ENCODE measurements at regions not wholly inside any gene's neighbourhood (a gene's known extent, or its start where the extent isn't known, plus 50 kb on each side); places are given as distances from the start of the nearest gene placed in this dataset.

DNA sequence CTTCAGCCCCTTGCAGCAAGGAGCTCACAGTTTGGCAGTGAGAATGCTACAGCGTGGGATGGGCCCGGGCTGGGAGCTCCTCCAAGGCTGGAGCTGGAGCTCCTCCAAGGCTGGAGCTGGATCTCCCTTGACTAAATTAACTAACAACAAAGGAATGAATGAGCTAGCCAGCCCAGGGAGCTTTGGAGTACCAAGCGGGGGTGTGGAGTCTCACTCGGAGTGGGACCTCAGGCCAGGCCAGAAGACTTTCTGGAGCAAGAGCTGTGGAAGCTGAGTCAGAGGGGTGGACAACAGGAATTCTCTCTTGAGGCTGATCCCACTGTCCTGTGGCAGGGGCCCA, 244.7 kb upstream of the HS6ST1 start:
- Histone ChIP-seq H3K4me1 (ENCODE audit: insufficient read depth, low read length) (peaks cover 2% of the 10 kb centered on the region; the same call in 1 of the 2 replicates), H3K9ac (ENCODE audit: low read depth, low read length) (no peak overlapping the region), H3K36me3 (ENCODE audit: insufficient read depth, low read depth, low read length) (no peaks in the 10 kb centered on the region), H3K27ac (ENCODE audit: low read length) (no peak overlapping the region), H3K9me3 (ENCODE audit: insufficient read depth, low read depth, low read length) (no peaks in the 10 kb centered on the region), H3K27me3 (ENCODE audit: insufficient read depth, low read length) (no peaks in the 10 kb centered on the region), H3K4me3 (ENCODE audit: low read length) (no peak overlapping the region)

DNA sequence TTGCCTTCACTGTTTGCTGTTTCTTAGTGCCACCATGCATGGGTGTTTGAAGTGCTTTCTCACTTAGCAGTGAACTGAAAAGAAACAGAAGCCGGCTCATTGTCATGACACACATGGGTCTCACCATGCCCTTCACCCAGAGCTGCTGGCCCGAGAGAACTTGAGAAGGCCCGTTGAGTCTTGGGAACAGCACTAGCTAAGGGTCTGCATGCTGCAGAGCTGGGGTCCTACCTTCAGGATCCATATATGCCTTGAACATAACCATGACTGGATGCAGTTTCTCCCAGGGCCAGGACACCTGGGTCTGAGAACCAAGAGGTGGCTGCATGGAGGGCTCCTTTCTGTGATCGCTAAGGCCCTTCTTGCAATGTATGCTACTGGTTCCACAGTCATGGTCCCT, 245.5 kb upstream of the HS6ST1 start:
- H3K36me3 ChIP-seq (ENCODE audit: insufficient read depth, low read depth, low read length) = no peaks in the 10 kb centered on the region
- H3K4me3 ChIP-seq (ENCODE audit: low read length) = no peak overlapping the region
- peaks cover 6% of the 10 kb centered on the region; the same call in 1 of the 2 replicates for H3K4me1 ChIP-seq (ENCODE audit: insufficient read depth, low read length)
- H3K27ac ChIP-seq (ENCODE audit: low read length) = no peak overlapping the region
- H3K9me3 ChIP-seq (ENCODE audit: insufficient read depth, low read depth, low read length) = no peaks in the 10 kb centered on the region
- no peak overlapping the region for H3K9ac ChIP-seq (ENCODE audit: low read depth, low read length)
- no peaks in the 10 kb centered on the region for H3K27me3 ChIP-seq (ENCODE audit: insufficient read depth, low read length)

DNA sequence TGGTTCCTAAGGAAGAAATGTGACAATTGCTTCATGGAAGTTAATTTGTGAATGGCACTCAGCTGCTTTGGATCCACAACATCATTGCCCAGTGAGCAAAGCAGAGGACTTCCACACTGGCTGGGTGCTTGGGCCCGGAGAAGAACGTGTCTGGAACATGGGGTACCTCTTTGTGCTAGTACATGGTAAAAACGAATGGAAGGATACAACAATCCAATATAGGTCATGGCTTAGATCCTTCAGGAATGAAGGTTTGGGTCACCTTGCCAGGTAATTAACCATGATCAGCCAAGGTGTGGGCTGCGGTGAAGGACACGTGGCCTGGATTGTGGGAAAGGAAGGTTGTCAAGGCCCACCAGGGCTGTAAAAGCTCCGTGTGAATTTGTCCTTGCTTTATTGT, 245.9 kb upstream of the HS6ST1 start:
- H3K36me3 ChIP-seq (ENCODE audit: insufficient read depth, low read depth, low read length) = no peaks in the 10 kb centered on the region
- peaks cover 6% of the 10 kb centered on the region; the same call in 1 of the 2 replicates for H3K4me1 ChIP-seq (ENCODE audit: insufficient read depth, low read length)
- no peak overlapping the region for H3K9ac ChIP-seq (ENCODE audit: low read depth, low read length)
- no peak overlapping the region for H3K27ac ChIP-seq (ENCODE audit: low read length)
- no peak overlapping the region for H3K4me3 ChIP-seq (ENCODE audit: low read length)
- H3K9me3 ChIP-seq (ENCODE audit: insufficient read depth, low read depth, low read length) = no peaks in the 10 kb centered on the region
- H3K27me3 ChIP-seq (ENCODE audit: insufficient read depth, low read length) = no peaks in the 10 kb centered on the region

DNA sequence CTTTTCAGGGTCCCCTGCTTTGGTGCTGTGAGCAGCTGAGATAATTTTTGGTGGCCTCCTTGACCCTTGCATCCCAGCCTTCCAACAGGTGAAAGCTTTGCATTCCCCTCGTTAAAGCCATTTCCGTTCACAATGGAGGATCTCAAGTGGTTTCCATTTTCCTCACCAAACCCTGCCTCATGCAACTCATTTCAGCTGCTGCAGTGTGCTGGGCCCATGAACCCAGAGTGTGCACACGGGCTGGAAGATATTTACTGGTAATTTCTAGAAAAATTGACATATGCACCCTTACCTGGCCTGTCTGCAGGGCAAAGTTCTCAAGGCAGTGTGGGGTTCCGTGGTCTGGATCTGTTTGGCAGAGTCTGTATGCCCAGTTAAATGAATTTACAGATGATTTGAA, 246.8 kb upstream of the HS6ST1 start:
- no peaks in the 10 kb centered on the region for H3K36me3 ChIP-seq (ENCODE audit: insufficient read depth, low read depth, low read length)
- peaks cover 6% of the 10 kb centered on the region; the same call in 1 of the 2 replicates for H3K4me1 ChIP-seq (ENCODE audit: insufficient read depth, low read length)
- H3K4me3 ChIP-seq (ENCODE audit: low read length) = no peak overlapping the region
- no peaks in the 10 kb centered on the region for H3K27me3 ChIP-seq (ENCODE audit: insufficient read depth, low read length)
- no peaks in the 10 kb centered on the region for H3K9me3 ChIP-seq (ENCODE audit: insufficient read depth, low read depth, low read length)
- H3K9ac ChIP-seq (ENCODE audit: low read depth, low read length) = no peak overlapping the region
- no peak overlapping the region for H3K27ac ChIP-seq (ENCODE audit: low read length)

DNA sequence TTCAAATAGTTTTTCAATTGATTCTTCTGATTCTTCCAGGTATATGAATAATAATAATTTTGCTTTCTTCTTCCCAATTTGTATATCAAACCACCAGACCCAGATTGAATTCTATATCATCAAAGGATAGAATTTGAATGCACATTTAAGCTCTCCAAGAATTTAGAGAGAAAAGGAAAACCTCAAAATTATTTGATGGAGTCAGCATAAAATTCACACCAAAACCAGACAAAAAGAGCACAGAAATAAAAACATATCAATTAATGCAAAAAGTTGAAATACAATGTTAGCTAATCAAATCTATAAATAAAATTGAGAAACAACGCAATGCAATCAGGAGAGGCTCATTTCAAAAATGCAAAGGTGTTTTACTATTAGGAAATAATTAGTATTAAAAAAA, 248.0 kb upstream of the HS6ST1 start:
- Histone ChIP-seq H3K27ac (ENCODE audit: low read length) (no peak overlapping the region), H3K36me3 (ENCODE audit: insufficient read depth, low read depth, low read length) (no peaks in the 10 kb centered on the region), H3K4me3 (ENCODE audit: low read length) (no peak overlapping the region), H3K9ac (ENCODE audit: low read depth, low read length) (no peak overlapping the region), H3K27me3 (ENCODE audit: insufficient read depth, low read length) (no peaks in the 10 kb centered on the region), H3K4me1 (ENCODE audit: insufficient read depth, low read length) (peaks cover 6% of the 10 kb centered on the region; the same call in 1 of the 2 replicates), H3K9me3 (ENCODE audit: insufficient read depth, low read depth, low read length) (no peaks in the 10 kb centered on the region)

DNA sequence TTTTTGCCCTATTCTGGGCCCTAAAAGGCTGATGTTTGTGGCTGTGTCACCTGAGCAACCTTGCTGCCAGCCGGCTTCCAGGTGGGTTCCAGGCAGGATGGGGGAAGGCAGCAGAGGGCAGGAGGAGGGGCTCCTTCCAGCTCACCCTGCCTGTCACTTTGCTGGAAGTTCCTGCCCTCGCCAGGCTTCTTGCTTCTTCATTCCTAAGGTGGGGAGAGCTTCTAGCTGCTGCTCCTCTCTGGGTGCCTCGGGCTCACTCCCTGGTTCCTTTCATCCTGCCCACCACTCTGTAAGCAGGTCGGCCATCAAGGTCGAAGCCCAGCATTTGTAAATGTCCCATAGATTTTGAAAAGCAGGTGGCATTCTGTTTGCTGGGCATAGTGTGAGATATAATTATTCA, 249.4 kb upstream of the HS6ST1 start:
- H3K4me3 ChIP-seq (ENCODE audit: low read length) = no peak overlapping the region
- no peaks in the 10 kb centered on the region for H3K27me3 ChIP-seq (ENCODE audit: insufficient read depth, low read length)
- no peaks in the 10 kb centered on the region for H3K9me3 ChIP-seq (ENCODE audit: insufficient read depth, low read depth, low read length)
- H3K36me3 ChIP-seq (ENCODE audit: insufficient read depth, low read depth, low read length) = no peaks in the 10 kb centered on the region
- H3K4me1 ChIP-seq (ENCODE audit: insufficient read depth, low read length) = peaks cover 6% of the 10 kb centered on the region; the same call in 1 of the 2 replicates
- H3K27ac ChIP-seq (ENCODE audit: low read length) = no peak overlapping the region
- H3K9ac ChIP-seq (ENCODE audit: low read depth, low read length) = no peak overlapping the region

DNA sequence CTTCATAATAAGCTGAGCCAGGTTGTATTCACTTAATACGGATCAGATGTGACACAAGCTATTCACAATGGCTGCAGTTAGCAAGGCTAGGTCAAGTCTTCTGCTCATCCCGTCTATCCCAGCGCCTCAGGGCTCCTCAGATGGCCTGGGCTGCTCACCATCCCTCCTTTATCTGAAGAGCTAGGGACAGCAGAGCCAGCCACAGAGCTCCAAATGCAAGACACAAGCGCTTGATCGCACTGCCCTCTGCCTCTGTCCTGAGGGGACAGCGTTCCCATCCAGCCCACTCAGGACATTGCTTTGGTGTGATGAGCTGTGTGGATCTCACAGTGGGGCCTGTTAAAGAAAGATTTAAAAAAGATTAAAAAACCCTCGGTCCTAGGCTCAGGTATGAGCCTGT, 254.4 kb upstream of the HS6ST1 start:
- H3K4me3 ChIP-seq (ENCODE audit: low read length) = no peak overlapping the region

DNA sequence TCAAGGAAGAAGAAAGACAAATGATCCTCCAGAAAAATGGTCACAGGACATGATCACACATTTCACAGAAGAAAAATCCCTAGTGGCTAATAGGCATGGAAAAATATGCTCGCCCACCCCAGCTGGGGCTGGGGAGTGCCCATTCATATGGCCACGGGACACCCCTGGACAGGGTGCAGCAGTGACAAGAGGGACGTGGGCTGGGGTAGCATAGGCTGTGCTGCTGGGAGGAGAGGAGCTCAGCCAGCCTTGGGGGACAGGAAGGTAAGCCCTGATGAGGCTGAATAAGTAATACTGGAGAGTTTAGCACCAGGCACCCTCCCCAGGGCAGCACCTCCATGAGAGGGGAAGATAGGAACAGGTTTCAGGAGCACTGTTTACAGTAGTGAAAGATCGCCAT, 254.9 kb upstream of the HS6ST1 start:
- Histone ChIP-seq H3K9ac (ENCODE audit: low read depth, low read length) (no peak overlapping the region), H3K36me3 (ENCODE audit: insufficient read depth, low read depth, low read length) (no peaks in the 10 kb centered on the region), H3K9me3 (ENCODE audit: insufficient read depth, low read depth, low read length) (no peaks in the 10 kb centered on the region), H3K4me1 (ENCODE audit: insufficient read depth, low read length) (peaks cover 2% of the 10 kb centered on the region; the same call in 1 of the 2 replicates), H3K4me3 (ENCODE audit: low read length) (no peak overlapping the region), H3K27me3 (ENCODE audit: insufficient read depth, low read length) (no peaks in the 10 kb centered on the region), H3K27ac (ENCODE audit: low read length) (no peak overlapping the region)

More for the DNA sequence above, 254.4 kb upstream of the HS6ST1 start:
- Histone ChIP-seq H3K36me3 (ENCODE audit: insufficient read depth, low read depth, low read length) (no peaks in the 10 kb centered on the region), H3K4me1 (ENCODE audit: insufficient read depth, low read length) (peaks cover 6% of the 10 kb centered on the region; the same call in 1 of the 2 replicates), H3K9ac (ENCODE audit: low read depth, low read length) (no peak overlapping the region), H3K27ac (ENCODE audit: low read length) (no peak overlapping the region), H3K27me3 (ENCODE audit: insufficient read depth, low read length) (no peaks in the 10 kb centered on the region), H3K9me3 (ENCODE audit: insufficient read depth, low read depth, low read length) (no peaks in the 10 kb centered on the region)

DNA sequence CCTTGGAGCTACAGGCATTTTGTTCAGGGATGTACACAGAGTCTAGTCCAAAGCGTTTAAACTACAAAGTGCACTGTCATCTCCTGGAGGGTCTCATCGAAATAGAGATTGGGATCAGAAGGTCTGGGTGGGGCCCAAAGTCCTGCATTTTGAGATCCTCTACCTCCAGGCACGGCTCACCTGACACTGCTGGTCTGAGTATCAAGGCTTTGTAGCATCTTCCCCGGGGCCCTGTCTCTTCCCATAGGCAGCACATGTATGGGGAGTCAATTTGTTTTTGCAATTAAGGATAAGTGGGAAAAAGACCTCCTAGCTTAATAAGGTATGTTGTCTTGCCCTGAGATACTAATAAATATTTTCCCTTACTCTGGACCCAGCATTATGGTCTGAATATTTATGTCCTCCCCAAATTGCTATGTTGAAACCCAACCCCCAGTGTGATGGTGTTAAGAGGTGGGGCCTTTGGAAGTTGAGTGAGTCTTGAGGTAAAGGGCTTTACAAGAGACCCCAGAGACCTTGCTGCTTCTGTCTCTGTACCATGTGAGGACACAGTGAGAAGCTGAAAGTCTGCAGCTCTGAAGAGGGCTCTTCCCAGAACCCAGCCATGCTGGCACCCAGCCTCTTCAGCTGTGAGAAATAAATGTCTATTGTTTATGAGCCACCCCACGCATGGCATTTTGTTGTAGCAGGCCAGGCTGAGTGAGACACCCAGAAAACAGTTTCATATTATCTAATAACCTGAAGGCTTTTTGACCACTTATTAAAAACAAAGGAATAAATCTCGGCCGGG, 258.7 kb upstream of the HS6ST1 start:
- H3K27ac ChIP-seq (ENCODE audit: low read length) = no peak overlapping the region
- no peaks in the 10 kb centered on the region for H3K27me3 ChIP-seq (ENCODE audit: insufficient read depth, low read length)
- no peaks in the 10 kb centered on the region for H3K4me1 ChIP-seq (ENCODE audit: insufficient read depth, low read length)
- no peak overlapping the region for H3K4me3 ChIP-seq (ENCODE audit: low read length)
- H3K36me3 ChIP-seq (ENCODE audit: insufficient read depth, low read depth, low read length) = no peaks in the 10 kb centered on the region
- no peak overlapping the region for H3K9ac ChIP-seq (ENCODE audit: low read depth, low read length)
- H3K9me3 ChIP-seq (ENCODE audit: insufficient read depth, low read depth, low read length) = no peaks in the 10 kb centered on the region

DNA sequence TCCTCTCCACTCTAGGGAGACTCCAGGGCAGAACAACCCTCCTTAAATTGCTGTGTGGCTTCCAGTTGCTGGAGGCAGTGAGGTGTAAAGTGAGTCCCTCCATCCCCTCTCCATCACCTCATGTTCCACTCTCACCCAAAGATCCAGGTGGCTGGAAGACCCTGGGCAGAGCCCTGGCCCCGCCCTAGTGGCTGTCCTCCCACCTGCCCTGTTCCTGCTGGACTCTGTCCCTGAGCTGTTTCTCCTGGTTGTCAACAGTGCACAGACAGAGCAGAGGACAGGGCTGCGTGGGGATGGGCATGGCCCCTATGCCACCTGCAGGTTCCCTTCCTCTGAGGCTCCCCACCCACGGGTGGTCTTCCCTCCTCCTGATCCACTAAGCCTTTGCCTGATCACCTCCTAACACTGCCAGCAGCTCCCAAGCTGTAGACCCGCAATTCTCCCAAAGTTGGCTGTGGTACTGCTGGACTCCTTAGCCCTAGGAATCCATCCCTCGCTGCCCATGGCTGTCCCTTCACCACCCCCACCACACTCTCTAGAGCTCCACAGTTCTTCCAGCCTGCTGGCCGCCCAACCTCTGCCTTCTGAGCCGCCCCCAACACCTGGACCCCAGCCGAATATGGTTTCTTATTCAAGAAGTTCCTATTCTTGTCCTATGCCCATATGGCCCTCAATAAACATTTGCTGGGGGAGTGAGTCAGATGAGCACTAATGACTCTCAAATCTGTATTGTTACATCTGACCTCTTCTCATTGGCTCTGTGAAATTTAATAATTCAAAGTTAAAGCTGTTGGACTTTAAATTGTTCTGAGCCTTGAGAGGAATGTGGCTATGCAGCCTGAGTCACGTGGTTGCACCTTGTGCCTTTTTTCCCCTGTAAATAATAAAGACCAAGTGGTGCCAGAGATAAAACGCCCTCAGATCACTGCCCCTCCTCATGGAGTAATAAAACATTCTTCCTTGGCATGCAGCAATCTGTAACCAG, 260.0 kb upstream of the HS6ST1 start:
- Histone ChIP-seq H3K27me3 (ENCODE audit: insufficient read depth, low read length) (no peaks in the 10 kb centered on the region), H3K27ac (ENCODE audit: low read length) (no peak overlapping the region), H3K4me3 (ENCODE audit: low read length) (no peak overlapping the region), H3K9me3 (ENCODE audit: insufficient read depth, low read depth, low read length) (no peaks in the 10 kb centered on the region), H3K9ac (ENCODE audit: low read depth, low read length) (no peak overlapping the region), H3K4me1 (ENCODE audit: insufficient read depth, low read length) (no peaks in the 10 kb centered on the region), H3K36me3 (ENCODE audit: insufficient read depth, low read depth, low read length) (no peaks in the 10 kb centered on the region)

DNA sequence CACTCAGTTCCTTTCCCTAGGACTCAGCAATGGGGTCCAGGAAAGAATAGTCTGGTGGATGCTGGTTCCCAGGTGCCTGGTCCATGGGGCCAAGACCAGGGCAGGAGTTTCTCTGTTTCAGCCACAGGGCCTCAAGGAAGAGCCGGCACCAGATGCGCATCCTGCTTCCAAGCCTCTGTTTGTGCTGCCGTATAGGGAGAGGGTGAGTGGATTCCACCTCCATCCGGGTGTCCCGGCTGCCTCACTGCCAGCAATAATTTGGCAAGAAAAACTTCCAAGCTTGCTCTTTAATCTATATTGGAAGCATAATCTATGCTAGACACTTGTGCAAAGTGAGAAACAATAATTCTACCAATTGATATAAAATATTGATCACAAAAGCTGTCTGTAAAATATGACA, 261.2 kb upstream of the HS6ST1 start:
- H3K9ac ChIP-seq (ENCODE audit: low read depth, low read length) = no peak overlapping the region
- no peaks in the 10 kb centered on the region for H3K27me3 ChIP-seq (ENCODE audit: insufficient read depth, low read length)
- H3K4me1 ChIP-seq (ENCODE audit: insufficient read depth, low read length) = no peaks in the 10 kb centered on the region
- H3K9me3 ChIP-seq (ENCODE audit: insufficient read depth, low read depth, low read length) = no peaks in the 10 kb centered on the region
- H3K4me3 ChIP-seq (ENCODE audit: low read length) = no peak overlapping the region
- no peak overlapping the region for H3K27ac ChIP-seq (ENCODE audit: low read length)
- H3K36me3 ChIP-seq (ENCODE audit: insufficient read depth, low read depth, low read length) = no peaks in the 10 kb centered on the region
